HG03442 (cell line): ENCODE measurements at regions not wholly inside any gene's neighbourhood (a gene's known extent, or its start where the extent isn't known, plus 50 kb on each side); places are given as distances from the start of the nearest gene placed in this dataset.
"Not testable (repeated sequence)": the region's sequence is repeated elsewhere in the genome, so short reads cannot be mapped to it uniquely, and the experiment has no call there.

Experiments
- ATAC-seq: cut with Tn5 transposase; IDR thresholded peaks from one replicate; pipeline ENCODE4 v1.9.1; 2021; ENCODE audit warnings: mild to moderate bottlenecking, moderate library complexity; ENCODE audit not compliant: unreplicated experiment

- no peak for ATAC-seq
Observed at GRCh38 chr1:199184180-199184579, 545.3 kb downstream of the PTPRC start.

- no peak for ATAC-seq
Observed at GRCh38 chr1:199194862-199195261, 556.0 kb downstream of the PTPRC start.

- ATAC-seq = no peak
Observed at GRCh38 chr1:199197695-199198094, 558.9 kb downstream of the PTPRC start.

GRCh38 chr1:199202331-199202730 lies 563.5 kb downstream of the PTPRC start:
- no peak for ATAC-seq

GRCh38 chr1:199204231-199204630 lies 565.4 kb downstream of the PTPRC start:
- ATAC-seq = no peak

- no peak for ATAC-seq
Observed at GRCh38 chr1:199205740-199206441, 567.1 kb downstream of the PTPRC start.

GRCh38 chr1:199208847-199209246 lies 570.0 kb downstream of the PTPRC start:
- ATAC-seq = no peak

GRCh38 chr1:199218065-199218464 lies 579.2 kb downstream of the PTPRC start:
- ATAC-seq = no peak

GRCh38 chr1:199218533-199218932 lies 579.7 kb downstream of the PTPRC start:
- no peak for ATAC-seq

GRCh38 chr1:199220031-199220430 lies 581.2 kb downstream of the PTPRC start:
- no peak for ATAC-seq

GRCh38 chr1:199221371-199222150 lies 582.7 kb downstream of the PTPRC start:
- ATAC-seq = no peak

- ATAC-seq = no peak
Observed at GRCh38 chr1:199223936-199224335, 585.1 kb downstream of the PTPRC start.

GRCh38 chr1:199226163-199226562 lies 587.3 kb downstream of the PTPRC start:
- peak; percentile 79 for ATAC-seq

GRCh38 chr1:199242147-199242546 lies 603.3 kb downstream of the PTPRC start:
- ATAC-seq = no peak

GRCh38 chr1:199242601-199243000 lies 603.8 kb downstream of the PTPRC start:
- ATAC-seq = no peak

- peak; percentile 99 for ATAC-seq
Observed at GRCh38 chr1:199243423-199244061, 604.7 kb downstream of the PTPRC start.

- no peak for ATAC-seq
Observed at GRCh38 chr1:199245946-199246345, 607.1 kb downstream of the PTPRC start.

- ATAC-seq = no peak
Observed at GRCh38 chr1:199246716-199247115, 607.9 kb downstream of the PTPRC start.

GRCh38 chr1:199247891-199248290 lies 609.1 kb downstream of the PTPRC start:
- no peak for ATAC-seq

GRCh38 chr1:199254040-199254439 lies 615.2 kb downstream of the PTPRC start:
- not testable (repeated sequence) for ATAC-seq

GRCh38 chr1:199261328-199261727 lies 622.5 kb downstream of the PTPRC start:
- no peak for ATAC-seq

GRCh38 chr1:199264283-199264682 lies 625.4 kb downstream of the PTPRC start:
- no peak for ATAC-seq
